Tibial artery (tissue), 4 donors: ENCODE measurements at regions not wholly inside any gene's neighbourhood (a gene's known extent, or its start where the extent isn't known, plus 50 kb on each side); places are given as distances from the start of the nearest gene placed in this dataset.

ENCODE experiments used
- DNase-seq, 2 donors: peaks; one replicate each; pipeline ENCODE4 v3.0.0-alpha.2; 2019
- H3K27ac ChIP-seq, 2 donors: fragments of 200-600 bp; sonication (generic) in 1 of 2; 1 replicate in 1 of 2; 2 replicates in 1 of 2; pipeline ENCODE4 v1.5.1; 2018 to 2019; ENCODE audit warnings: mild to moderate bottlenecking in 1 of 2
- H3K27me3 ChIP-seq, 2 donors: fragments of 200-600 bp; sonication (generic) in 1 of 2; one replicate each; pipeline versions ENCODE4 v1.5.1 to v1.6.0; 2016 to 2019
- H3K36me3 ChIP-seq, 3 donors: fragments of 200-600 bp; sonication (generic) in 2 of 3; one replicate each; pipeline ENCODE4 v1.5.1; 2016 to 2019; ENCODE audit warnings: mild to moderate bottlenecking in 2 of 3
- H3K4me1 ChIP-seq, 4 donors: fragments of 200-600 bp; sonication (generic) in 2 of 4; 1 replicate in 3 of 4; 2 replicates in 1 of 4; pipeline ENCODE4 v1.5.1; 2016 to 2019
- H3K4me3 ChIP-seq, 2 donors: fragments of 200-600 bp; sonication (generic) in 1 of 2; 1 replicate in 1 of 2; 2 replicates in 1 of 2; pipeline ENCODE4 v1.5.1; 2018 to 2019; ENCODE audit warnings: mild to moderate bottlenecking in 2 of 2
- H3K9me3 ChIP-seq, 3 donors: fragments of 200-600 bp; sonication (generic) in 1 of 3; one replicate each; pipeline ENCODE4 v1.5.1; 2016 to 2019
- CTCF ChIP-seq, 2 experiments: fragments of 200-600 bp in 1 of 2; fragments of 450-650 bp in 1 of 2; IDR thresholded peaks; one replicate each; pipeline ENCODE4 v1.5.1; 2017 to 2019; ENCODE audit warnings: antibody characterized with exemption in 2 of 2, mild to moderate bottlenecking in 1 of 2, moderate library complexity in 1 of 2
- intact Hi-C: fragments of 100-400 bp; cut with DNase I; formaldehyde crosslinking; loops from one replicate; pipeline ENCODE4 v1.15.0; 2023; ENCODE audit warnings: low total_unique reads

GRCh38 chr3:189460511-189460910, 170.7 kb upstream of the TP63 start:
- Histone ChIP-seq H3K27me3 (no peaks in the 10 kb centered on the region), H3K4me1 (peaks cover 0 to 26% (median 8%) of the 10 kb centered on the region in 4 donors), H3K27ac (no peak overlapping the region), H3K9me3 (no peaks in the 10 kb centered on the region), H3K4me3 (no peak overlapping the region), H3K36me3 (no peaks in the 10 kb centered on the region)
- DNase-seq = no peak
- intact Hi-C loops = no loop called here
- TF ChIP-seq CTCF (IDR thresholded peaks at IDR 0.05) = no peak

GRCh38 chr3:189464799-189465198, 166.4 kb upstream of the TP63 start:
- no peak overlapping the region for H3K4me3 ChIP-seq
- DNase-seq = no peak
- no peaks in the 10 kb centered on the region for H3K9me3 ChIP-seq
- no peak overlapping the region for H3K27ac ChIP-seq
- H3K4me1 ChIP-seq = no peaks in the 10 kb centered on the region
- H3K27me3 ChIP-seq = no peaks in the 10 kb centered on the region
- intact Hi-C loops = no loop called here
- TF ChIP-seq CTCF (IDR thresholded peaks at IDR 0.05) = no peak
- no peaks in the 10 kb centered on the region for H3K36me3 ChIP-seq

- intact Hi-C loops = no loop called here
- DNase-seq = no peak
- Histone ChIP-seq H3K27ac (no peak overlapping the region), H3K4me3 (no peak overlapping the region), H3K36me3 (no peaks in the 10 kb centered on the region), H3K4me1 (no peaks in the 10 kb centered on the region), H3K27me3 (no peaks in the 10 kb centered on the region), H3K9me3 (no peaks in the 10 kb centered on the region)
- no peak for TF ChIP-seq CTCF (IDR thresholded peaks at IDR 0.05)
Measured at GRCh38 chr3:189466004-189466403, 165.2 kb upstream of the TP63 start.

- no peaks in the 10 kb centered on the region for H3K4me1 ChIP-seq
- TF ChIP-seq CTCF (IDR thresholded peaks at IDR 0.05) = no peak
- DNase-seq = no peak
- no peaks in the 10 kb centered on the region for H3K9me3 ChIP-seq
- intact Hi-C loops = no loop called here
- H3K27ac ChIP-seq = no peak overlapping the region
- no peak overlapping the region for H3K4me3 ChIP-seq
- H3K36me3 ChIP-seq = no peaks in the 10 kb centered on the region
- H3K27me3 ChIP-seq = no peaks in the 10 kb centered on the region
Measured at GRCh38 chr3:189467451-189467850, 163.7 kb upstream of the TP63 start.

- DNase-seq = no peak
- H3K27ac ChIP-seq = no peak overlapping the region
- H3K9me3 ChIP-seq = no peaks in the 10 kb centered on the region
- H3K4me1 ChIP-seq = no peaks in the 10 kb centered on the region
- no peak overlapping the region for H3K4me3 ChIP-seq
- no peaks in the 10 kb centered on the region for H3K27me3 ChIP-seq
- H3K36me3 ChIP-seq = no peaks in the 10 kb centered on the region
- intact Hi-C loops = no loop called here
- no peak for TF ChIP-seq CTCF (IDR thresholded peaks at IDR 0.05)
Measured at GRCh38 chr3:189474944-189475343, 156.2 kb upstream of the TP63 start.

GRCh38 chr3:189477614-189478013, 153.6 kb upstream of the TP63 start:
- intact Hi-C loops = no loop called here
- TF ChIP-seq CTCF (IDR thresholded peaks at IDR 0.05) = no peak
- no peak for DNase-seq
- Histone ChIP-seq H3K9me3 (no peaks in the 10 kb centered on the region), H3K36me3 (no peaks in the 10 kb centered on the region), H3K27ac (no peak overlapping the region), H3K27me3 (no peaks in the 10 kb centered on the region), H3K4me3 (no peak overlapping the region), H3K4me1 (no peaks in the 10 kb centered on the region)
